COLO668 (cell line): ENCODE measurements at regions not wholly inside any gene's neighbourhood (a gene's known extent, or its start where the extent isn't known, plus 50 kb on each side); places are given as distances from the start of the nearest gene placed in this dataset.
"Not testable (repeated sequence)": the region's sequence is repeated elsewhere in the genome, so short reads cannot be mapped to it uniquely, and the experiment has no call there.

Experiments
- DNase-seq: peaks from one replicate; lab custom pipeline; 2025; ENCODE audit not compliant: unreplicated experiment; lab: John Stamatoyannopoulos, UW

GRCh38 chr1:243074224-243074623, 180.9 kb downstream of the CEP170 start:
- not testable (repeated sequence) for DNase-seq

GRCh38 chr1:243067056-243067455, 188.0 kb downstream of the CEP170 start:
- DNase-seq: not testable (repeated sequence)

GRCh38 chr1:243061965-243062364, 193.1 kb downstream of the CEP170 start:
- DNase-seq: not testable (repeated sequence)

- DNase-seq: not testable (repeated sequence)
These were observed 199.6 kb downstream of the CEP170 start for GRCh38 chr1:243055510-243055909.

- DNase-seq: not testable (repeated sequence)
These were observed 200.0 kb downstream of the CEP170 start for GRCh38 chr1:243055091-243055490.

- not testable (repeated sequence) for DNase-seq
These were observed 200.4 kb downstream of the CEP170 start for GRCh38 chr1:243054681-243055080.

GRCh38 chr1:243053048-243053447, 202.0 kb downstream of the CEP170 start:
- DNase-seq: not testable (repeated sequence)

- not testable (repeated sequence) for DNase-seq
These were observed 204.5 kb downstream of the CEP170 start for GRCh38 chr1:243050613-243051012.

GRCh38 chr1:243049716-243050115, 205.4 kb downstream of the CEP170 start:
- DNase-seq: not testable (repeated sequence)

- not testable (repeated sequence) for DNase-seq
These were observed 233.7 kb downstream of the CEP170 start for GRCh38 chr1:243021365-243021764.

GRCh38 chr1:243019030-243019635, 235.9 kb downstream of the CEP170 start:
- DNase-seq: not testable (repeated sequence)

- not testable (repeated sequence) for DNase-seq
These were observed 244.4 kb downstream of the CEP170 start for GRCh38 chr1:243010719-243011118.

GRCh38 chr1:243001003-243001402, 254.1 kb downstream of the CEP170 start:
- DNase-seq: not testable (repeated sequence)

- not testable (repeated sequence) for DNase-seq
These were observed 262.3 kb downstream of the CEP170 start for GRCh38 chr1:242992776-242993175.

GRCh38 chr1:242985096-242985495, 270.0 kb downstream of the CEP170 start:
- not testable (repeated sequence) for DNase-seq

GRCh38 chr1:242973341-242973740, 281.7 kb downstream of the CEP170 start:
- not testable (repeated sequence) for DNase-seq

- no peak for DNase-seq
These were observed 288.2 kb downstream of the CEP170 start for GRCh38 chr1:242966892-242967291.

- DNase-seq: not testable (repeated sequence)
These were observed 295.7 kb downstream of the CEP170 start for GRCh38 chr1:242959397-242959796.

- not testable (repeated sequence) for DNase-seq
These were observed 300.1 kb downstream of the CEP170 start for GRCh38 chr1:242954945-242955344.

- no peak for DNase-seq
These were observed 308.9 kb downstream of the CEP170 start for GRCh38 chr1:242946206-242946605.

GRCh38 chr1:242936725-242937124, 318.4 kb downstream of the CEP170 start:
- peak; percentile 27 for DNase-seq

GRCh38 chr1:242924717-242925116, 330.4 kb downstream of the CEP170 start:
- not testable (repeated sequence) for DNase-seq

GRCh38 chr1:242923603-242924002, 331.5 kb downstream of the CEP170 start:
- not testable (repeated sequence) for DNase-seq
